Stimulated activated CD8-positive, alpha-beta memory T cell treated with anti-CD3 and anti-CD28 coated beads, Interleukin-2, amount 100 ng/mL, for 48 hours (primary cell): ENCODE measurements at regions not wholly inside any gene's neighbourhood (a gene's known extent, or its start where the extent isn't known, plus 50 kb on each side); places are given as distances from the start of the nearest gene placed in this dataset.
"Not testable (repeated sequence)": the region's sequence is repeated elsewhere in the genome, so short reads cannot be mapped to it uniquely, and the experiment has no call there.

Experiments
- DNase-seq, 2 donors: peaks; one replicate each; pipeline ENCODE4 v3.0.0-alpha.2; 2020; ENCODE audit warnings: low read depth in 2 of 2

GRCh38 chr9:108803428-108804065 lies 52.2 kb downstream of the ACTL7B start:
- no peak for DNase-seq

GRCh38 chr9:108802967-108803366 lies 52.8 kb downstream of the ACTL7B start:
- no peak for DNase-seq

- DNase-seq, result no peak
Observed at GRCh38 chr9:108801949-108802348, 53.8 kb downstream of the ACTL7B start.

GRCh38 chr9:108800632-108801099 lies 55.1 kb downstream of the ACTL7B start:
- no peak for DNase-seq

GRCh38 chr9:108793573-108793972 lies 62.2 kb downstream of the ACTL7B start:
- DNase-seq, result no peak

GRCh38 chr9:108789742-108790141 lies 66.0 kb downstream of the ACTL7B start:
- DNase-seq, result no peak

GRCh38 chr9:108787690-108788048 lies 68.1 kb downstream of the ACTL7B start:
- no peak for DNase-seq

GRCh38 chr9:108786901-108787689 lies 68.7 kb downstream of the ACTL7B start:
- no peak for DNase-seq

- DNase-seq, result no peak
Observed at GRCh38 chr9:108786322-108786721, 69.5 kb downstream of the ACTL7B start.

- no peak for DNase-seq
Observed at GRCh38 chr9:108784998-108785397, 70.8 kb downstream of the ACTL7B start.

- DNase-seq, result no peak
Observed at GRCh38 chr9:108783731-108784495, 71.9 kb downstream of the ACTL7B start.

GRCh38 chr9:108783326-108783725 lies 72.5 kb downstream of the ACTL7B start:
- no peak for DNase-seq

- no peak for DNase-seq
Observed at GRCh38 chr9:108780942-108781734, 74.6 kb downstream of the ACTL7B start.

GRCh38 chr9:108779551-108780325 lies 76.0 kb downstream of the ACTL7B start:
- no peak for DNase-seq

- no peak for DNase-seq
Observed at GRCh38 chr9:108776920-108777639, 78.7 kb downstream of the ACTL7B start.

- no peak for DNase-seq
Observed at GRCh38 chr9:108775901-108776306, 79.9 kb downstream of the ACTL7B start.

GRCh38 chr9:108774088-108774487 lies 81.7 kb downstream of the ACTL7B start:
- not testable (repeated sequence) for DNase-seq

GRCh38 chr9:108772301-108772894 lies 83.4 kb downstream of the ACTL7B start:
- DNase-seq, result no peak

- no peak for DNase-seq
Observed at GRCh38 chr9:108768744-108769143, 87.0 kb downstream of the ACTL7B start.

GRCh38 chr9:108766626-108767161 lies 89.1 kb downstream of the ACTL7B start:
- DNase-seq, result no peak
